ENCODE measurements at regions not wholly inside any gene's neighbourhood (a gene's known extent, or its start where the extent isn't known, plus 50 kb on each side); places are given as distances from the start of the nearest gene placed in this dataset.

- no peak for TF ChIP-seq POLR2AphosphoS5 (IDR thresholded peaks at IDR 0.05)
- TF ChIP-seq, protein P1, sequence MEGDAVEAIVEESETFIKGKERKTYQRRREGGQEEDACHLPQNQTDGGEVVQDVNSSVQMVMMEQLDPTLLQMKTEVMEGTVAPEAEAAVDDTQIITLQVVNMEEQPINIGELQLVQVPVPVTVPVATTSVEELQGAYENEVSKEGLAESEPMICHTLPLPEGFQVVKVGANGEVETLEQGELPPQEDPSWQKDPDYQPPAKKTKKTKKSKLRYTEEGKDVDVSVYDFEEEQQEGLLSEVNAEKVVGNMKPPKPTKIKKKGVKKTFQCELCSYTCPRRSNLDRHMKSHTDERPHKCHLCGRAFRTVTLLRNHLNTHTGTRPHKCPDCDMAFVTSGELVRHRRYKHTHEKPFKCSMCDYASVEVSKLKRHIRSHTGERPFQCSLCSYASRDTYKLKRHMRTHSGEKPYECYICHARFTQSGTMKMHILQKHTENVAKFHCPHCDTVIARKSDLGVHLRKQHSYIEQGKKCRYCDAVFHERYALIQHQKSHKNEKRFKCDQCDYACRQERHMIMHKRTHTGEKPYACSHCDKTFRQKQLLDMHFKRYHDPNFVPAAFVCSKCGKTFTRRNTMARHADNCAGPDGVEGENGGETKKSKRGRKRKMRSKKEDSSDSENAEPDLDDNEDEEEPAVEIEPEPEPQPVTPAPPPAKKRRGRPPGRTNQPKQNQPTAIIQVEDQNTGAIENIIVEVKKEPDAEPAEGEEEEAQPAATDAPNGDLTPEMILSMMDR (IDR thresholded peaks at IDR 0.05): no peak
- TF ChIP-seq POLR2A (IDR thresholded peaks at IDR 0.05): no peak
These were observed 355.1 kb upstream of the RUNX1 start for GRCh38 chr21:35404247-35404646.

All from upper lobe of left lung (tissue), 4 donors.